ENCODE measurements at regions not wholly inside any gene's neighbourhood (a gene's known extent, or its start where the extent isn't known, plus 50 kb on each side); places are given as distances from the start of the nearest gene placed in this dataset.

DNA sequence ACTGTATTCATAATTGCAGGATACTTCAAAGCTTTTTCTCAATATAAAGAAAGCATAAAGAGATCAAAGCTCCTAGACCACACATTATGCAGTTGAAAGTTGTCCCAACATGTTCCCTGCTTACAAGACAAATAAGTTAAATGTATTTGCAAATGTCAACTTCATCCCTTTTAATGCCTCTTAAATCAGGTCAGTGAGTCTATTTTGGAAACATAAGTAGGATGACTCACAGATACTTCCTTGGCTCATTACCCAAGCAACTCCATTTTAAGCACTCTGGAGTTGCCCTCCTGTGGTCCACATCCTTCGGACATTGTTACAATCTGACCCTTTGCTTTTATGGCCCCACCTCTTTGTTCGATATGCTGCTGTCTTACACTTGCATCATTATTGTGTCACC lies 162.0 kb downstream of the FAXC start:
- no peaks in the 10 kb centered on the region for H3K27me3 ChIP-seq (ENCODE audit: insufficient read depth, low read length)
- H4K20me1 ChIP-seq (ENCODE audit: insufficient read depth): no peaks in the 10 kb centered on the region; the same call in 1 of the 2 replicates
- H3K79me2 ChIP-seq (ENCODE audit: insufficient read depth, low read length): no peaks in the 10 kb centered on the region
- no peak for ATAC-seq
- H3K9ac ChIP-seq (ENCODE audit: low read length): no peak overlapping the region
- intact Hi-C loops (cut with micrococcal nuclease): no loop called here
- no peaks in the 10 kb centered on the region for H3K9me3 ChIP-seq (ENCODE audit: control insufficient read depth in 1 of 2, insufficient read depth in 1 of 2, low read depth in 1 of 2, low read length in 2 of 2)
- no peak overlapping the region for H3K4me2 ChIP-seq (ENCODE audit: low read length)
- ChIA-PET CTCF (interaction anchor here (1.0 kb wide), 1 partner anchor 60 kb away, joined by 3 read pairs; no protein-coding TSS in a partner anchor), RAD21 (ENCODE audit: low non-redundant PET in 1 of 2, low total read pairs in 2 of 2, uncharacterized antibody in 2 of 2, unreplicated experiment in 2 of 2) (no interaction called here), POLR2A (no interaction called here)
- H3K4me1 ChIP-seq (ENCODE audit: control insufficient read depth in 1 of 2, insufficient read depth in 2 of 2, low read length in 2 of 2): no peaks in the 10 kb centered on the region
- H3K27ac ChIP-seq (ENCODE audit: low read depth, low read length): no peak overlapping the region
- BruUV-seq (replicated peaks): no TSS peak
- TF ChIP-seq CEBPB (IDR thresholded peaks at IDR 0.05; ENCODE audit: low read depth) (no peak), SIN3A (IDR thresholded peaks at IDR 0.05; ENCODE audit: low read depth) (no peak), SP1 (IDR thresholded peaks at IDR 0.05; ENCODE audit: low read depth) (no peak), POLR2A (IDR thresholded peaks at IDR 0.05; ENCODE audit: borderline replicate concordance, extremely low read depth, insufficient read depth, insufficient read length) (no peak), EGR1 (IDR thresholded peaks at IDR 0.05; ENCODE audit: low read depth) (no peak), EZH2phosphoT487 (IDR thresholded peaks at IDR 0.05; ENCODE audit: borderline replicate concordance) (no peak), SRF (IDR thresholded peaks at IDR 0.05; ENCODE audit: low read depth) (no peak)
- no peak overlapping the region for H2AFZ ChIP-seq (ENCODE audit: low read depth, low read length, poor library complexity, severe bottlenecking)
- no peaks in the 10 kb centered on the region for H3K36me3 ChIP-seq (ENCODE audit: control insufficient read depth in 1 of 2, insufficient read depth in 2 of 2, low read length in 2 of 2)
- H3K9me2 ChIP-seq (ENCODE audit: insufficient read depth): no peaks in the 10 kb centered on the region
- no peak for DNase-seq (ENCODE audit: low read depth, low spot score)
- no peak overlapping the region for H3K4me3 ChIP-seq (replicated peaks in 1 of 2; ENCODE audit: low read depth in 1 of 2, low read length in 2 of 2)

DNA sequence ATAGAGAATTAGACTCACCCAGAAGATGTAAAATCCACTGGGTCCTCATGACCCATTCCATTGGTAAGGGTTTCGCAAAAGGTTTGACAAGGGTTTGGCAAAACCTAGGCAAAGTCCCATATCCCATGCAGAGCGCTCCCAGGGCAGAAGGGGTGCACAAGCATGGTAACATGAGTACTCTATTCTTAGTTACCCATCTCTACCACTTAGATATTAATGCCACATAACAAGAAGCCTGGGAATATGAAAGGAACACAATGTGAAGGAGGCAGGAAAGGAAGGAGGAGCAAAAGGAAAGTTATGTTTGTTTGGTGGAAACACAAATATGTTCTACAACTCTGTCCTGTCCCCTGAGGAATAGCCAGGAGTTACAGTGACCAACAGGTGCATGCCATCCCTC lies 163.1 kb downstream of the FAXC start:
- Histone ChIP-seq H3K79me2 (ENCODE audit: insufficient read depth, low read length) (no peaks in the 10 kb centered on the region), H3K36me3 (ENCODE audit: control insufficient read depth in 1 of 2, insufficient read depth in 2 of 2, low read length in 2 of 2) (no peaks in the 10 kb centered on the region), H3K4me3 (replicated peaks in 1 of 2; ENCODE audit: low read depth in 1 of 2, low read length in 2 of 2) (no peak overlapping the region), H3K27me3 (ENCODE audit: insufficient read depth, low read length) (no peaks in the 10 kb centered on the region), H3K9me2 (ENCODE audit: insufficient read depth) (no peaks in the 10 kb centered on the region), H3K9me3 (ENCODE audit: control insufficient read depth in 1 of 2, insufficient read depth in 1 of 2, low read depth in 1 of 2, low read length in 2 of 2) (peaks cover 0 to 3% of the 10 kb centered on the region in 2 experiments; a peak in 1 of 4 replicates), H3K27ac (ENCODE audit: low read depth, low read length) (no peak overlapping the region), H3K4me2 (ENCODE audit: low read length) (no peak overlapping the region), H3K9ac (ENCODE audit: low read length) (no peak overlapping the region), H2AFZ (ENCODE audit: low read depth, low read length, poor library complexity, severe bottlenecking) (no peak overlapping the region), H4K20me1 (ENCODE audit: insufficient read depth) (no peaks in the 10 kb centered on the region; the same call in 1 of the 2 replicates), H3K4me1 (ENCODE audit: control insufficient read depth in 1 of 2, insufficient read depth in 2 of 2, low read length in 2 of 2) (no peaks in the 10 kb centered on the region)
- TF ChIP-seq JUND (IDR thresholded peaks at IDR 0.05): no peak
- TF ChIP-seq, protein P1, sequence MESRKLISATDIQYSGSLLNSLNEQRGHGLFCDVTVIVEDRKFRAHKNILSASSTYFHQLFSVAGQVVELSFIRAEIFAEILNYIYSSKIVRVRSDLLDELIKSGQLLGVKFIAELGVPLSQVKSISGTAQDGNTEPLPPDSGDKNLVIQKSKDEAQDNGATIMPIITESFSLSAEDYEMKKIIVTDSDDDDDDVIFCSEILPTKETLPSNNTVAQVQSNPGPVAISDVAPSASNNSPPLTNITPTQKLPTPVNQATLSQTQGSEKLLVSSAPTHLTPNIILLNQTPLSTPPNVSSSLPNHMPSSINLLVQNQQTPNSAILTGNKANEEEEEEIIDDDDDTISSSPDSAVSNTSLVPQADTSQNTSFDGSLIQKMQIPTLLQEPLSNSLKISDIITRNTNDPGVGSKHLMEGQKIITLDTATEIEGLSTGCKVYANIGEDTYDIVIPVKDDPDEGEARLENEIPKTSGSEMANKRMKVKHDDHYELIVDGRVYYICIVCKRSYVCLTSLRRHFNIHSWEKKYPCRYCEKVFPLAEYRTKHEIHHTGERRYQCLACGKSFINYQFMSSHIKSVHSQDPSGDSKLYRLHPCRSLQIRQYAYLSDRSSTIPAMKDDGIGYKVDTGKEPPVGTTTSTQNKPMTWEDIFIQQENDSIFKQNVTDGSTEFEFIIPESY (IDR thresholded peaks at IDR 0.05; ENCODE audit: extremely low read depth, insufficient replicate concordance, low read length): no peak
- TF ChIP-seq, protein P2, sequence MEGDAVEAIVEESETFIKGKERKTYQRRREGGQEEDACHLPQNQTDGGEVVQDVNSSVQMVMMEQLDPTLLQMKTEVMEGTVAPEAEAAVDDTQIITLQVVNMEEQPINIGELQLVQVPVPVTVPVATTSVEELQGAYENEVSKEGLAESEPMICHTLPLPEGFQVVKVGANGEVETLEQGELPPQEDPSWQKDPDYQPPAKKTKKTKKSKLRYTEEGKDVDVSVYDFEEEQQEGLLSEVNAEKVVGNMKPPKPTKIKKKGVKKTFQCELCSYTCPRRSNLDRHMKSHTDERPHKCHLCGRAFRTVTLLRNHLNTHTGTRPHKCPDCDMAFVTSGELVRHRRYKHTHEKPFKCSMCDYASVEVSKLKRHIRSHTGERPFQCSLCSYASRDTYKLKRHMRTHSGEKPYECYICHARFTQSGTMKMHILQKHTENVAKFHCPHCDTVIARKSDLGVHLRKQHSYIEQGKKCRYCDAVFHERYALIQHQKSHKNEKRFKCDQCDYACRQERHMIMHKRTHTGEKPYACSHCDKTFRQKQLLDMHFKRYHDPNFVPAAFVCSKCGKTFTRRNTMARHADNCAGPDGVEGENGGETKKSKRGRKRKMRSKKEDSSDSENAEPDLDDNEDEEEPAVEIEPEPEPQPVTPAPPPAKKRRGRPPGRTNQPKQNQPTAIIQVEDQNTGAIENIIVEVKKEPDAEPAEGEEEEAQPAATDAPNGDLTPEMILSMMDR (IDR thresholded peaks at IDR 0.05 in 2 of 3, conservative IDR thresholded peaks at IDR 0.05 in 1 of 3; ENCODE audit: borderline replicate concordance in 1 of 3, insufficient read depth in 1 of 3, low read depth in 2 of 3, low read length in 2 of 3): no peak
- no peak for TF ChIP-seq EZH2phosphoT487 (IDR thresholded peaks at IDR 0.05; ENCODE audit: borderline replicate concordance)
- TF ChIP-seq CBX3 (IDR thresholded peaks at IDR 0.05; ENCODE audit: low read depth): no peak
- no peak for TF ChIP-seq POLR2AphosphoS5 (IDR thresholded peaks at IDR 0.05; ENCODE audit: low read depth, low read length)
- TF ChIP-seq POLR2A (IDR thresholded peaks at IDR 0.05; ENCODE audit: borderline replicate concordance, extremely low read depth, insufficient read depth, insufficient read length): no peak
- no peak for TF ChIP-seq FOSL1 (IDR thresholded peaks at IDR 0.05; ENCODE audit: low read depth)
- TF ChIP-seq, protein P3, sequence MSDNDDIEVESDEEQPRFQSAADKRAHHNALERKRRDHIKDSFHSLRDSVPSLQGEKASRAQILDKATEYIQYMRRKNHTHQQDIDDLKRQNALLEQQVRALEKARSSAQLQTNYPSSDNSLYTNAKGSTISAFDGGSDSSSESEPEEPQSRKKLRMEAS (IDR thresholded peaks at IDR 0.05): no peak
- no peak for ATAC-seq
- ChIA-PET CTCF (no interaction called here), RAD21 (ENCODE audit: low non-redundant PET in 1 of 2, low total read pairs in 2 of 2, uncharacterized antibody in 2 of 2, unreplicated experiment in 2 of 2) (no interaction called here), POLR2A (no interaction called here)
- DNase-seq (ENCODE audit: low read depth, low spot score): no peak
- BruUV-seq (replicated peaks): no TSS peak
- intact Hi-C loops (cut with micrococcal nuclease): no loop called here

Measured in HCT116 (cell line).